ENCODE measurements at regions not wholly inside any gene's neighbourhood (a gene's known extent, or its start where the extent isn't known, plus 50 kb on each side); places are given as distances from the start of the nearest gene placed in this dataset.
"Not testable (repeated sequence)": the region's sequence is repeated elsewhere in the genome, so short reads cannot be mapped to it uniquely, and the experiment has no call there.

DNA sequence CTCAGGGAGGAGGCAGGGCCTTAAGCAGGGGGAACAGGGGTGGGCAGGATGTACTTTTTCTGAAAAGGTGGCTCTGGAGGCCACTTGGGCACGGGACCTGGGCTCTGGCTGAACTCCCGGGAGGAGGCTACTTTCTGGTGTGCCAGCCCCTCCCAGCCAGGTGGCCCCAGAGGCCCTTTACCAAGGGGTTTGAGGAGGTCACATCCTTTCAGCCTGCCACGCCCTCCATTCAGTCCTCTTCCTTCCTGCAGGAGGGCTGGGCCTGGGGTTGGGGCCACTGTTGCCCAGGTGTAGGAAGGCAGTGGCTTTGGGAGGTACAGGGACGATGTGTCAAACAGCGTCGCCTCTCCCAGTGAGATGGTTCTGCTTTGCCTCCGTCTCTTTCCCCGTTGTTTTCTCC is 172.5 kb downstream of the ADRA2C start:
- TF ChIP-seq, protein P1, sequence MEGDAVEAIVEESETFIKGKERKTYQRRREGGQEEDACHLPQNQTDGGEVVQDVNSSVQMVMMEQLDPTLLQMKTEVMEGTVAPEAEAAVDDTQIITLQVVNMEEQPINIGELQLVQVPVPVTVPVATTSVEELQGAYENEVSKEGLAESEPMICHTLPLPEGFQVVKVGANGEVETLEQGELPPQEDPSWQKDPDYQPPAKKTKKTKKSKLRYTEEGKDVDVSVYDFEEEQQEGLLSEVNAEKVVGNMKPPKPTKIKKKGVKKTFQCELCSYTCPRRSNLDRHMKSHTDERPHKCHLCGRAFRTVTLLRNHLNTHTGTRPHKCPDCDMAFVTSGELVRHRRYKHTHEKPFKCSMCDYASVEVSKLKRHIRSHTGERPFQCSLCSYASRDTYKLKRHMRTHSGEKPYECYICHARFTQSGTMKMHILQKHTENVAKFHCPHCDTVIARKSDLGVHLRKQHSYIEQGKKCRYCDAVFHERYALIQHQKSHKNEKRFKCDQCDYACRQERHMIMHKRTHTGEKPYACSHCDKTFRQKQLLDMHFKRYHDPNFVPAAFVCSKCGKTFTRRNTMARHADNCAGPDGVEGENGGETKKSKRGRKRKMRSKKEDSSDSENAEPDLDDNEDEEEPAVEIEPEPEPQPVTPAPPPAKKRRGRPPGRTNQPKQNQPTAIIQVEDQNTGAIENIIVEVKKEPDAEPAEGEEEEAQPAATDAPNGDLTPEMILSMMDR (IDR thresholded peaks at IDR 0.05; ENCODE audit: low read depth, low read length) = not testable (repeated sequence)
- not testable (repeated sequence) for TF ChIP-seq POLR2A (IDR thresholded peaks at IDR 0.05; ENCODE audit: extremely low read depth, insufficient read length)

All from NB4 (cell line).